K562 (cell line): ENCODE measurements at regions not wholly inside any gene's neighbourhood (a gene's known extent, or its start where the extent isn't known, plus 50 kb on each side); places are given as distances from the start of the nearest gene placed in this dataset.

Experiments
- CBX8 ChIP-seq: fragments of 200-600 bp; sonication (generic); IDR thresholded peaks from 2 replicates; pipeline ENCODE4 v1.6.1; 2012; ENCODE audit warnings: borderline replicate concordance, mixed run types, low read depth, mild to moderate bottlenecking, moderate library complexity, mixed read lengths, low read length, control low read depth, inconsistent platforms; ENCODE audit not compliant: poor library complexity, severe bottlenecking; ENCODE audit errors: extremely low read depth
- COPS2 ChIP-seq: fragments of 450-650 bp; conservative IDR thresholded peaks from 2 replicates; pipeline ENCODE4 v1.6.1; 2016; ENCODE audit warnings: mild to moderate bottlenecking, moderate library complexity
- KDM5B ChIP-seq: fragments of 200-600 bp; sonication (generic); IDR thresholded peaks from 2 replicates; pipeline ENCODE4 v1.6.1; 2012; ENCODE audit warnings: low read depth, mild to moderate bottlenecking, moderate library complexity, low read length, control low read depth, inconsistent platforms; ENCODE audit not compliant: insufficient replicate concordance
- NFRKB ChIP-seq: fragments of 450-650 bp; IDR thresholded peaks from 2 replicates; pipeline ENCODE4 v1.6.1; 2016; ENCODE audit warnings: low read depth
- ZNF586 ChIP-seq: fragments of 450-650 bp; formaldehyde crosslinking; conservative IDR thresholded peaks from 2 replicates; pipeline ENCODE4 v1.4.0; 2020; ENCODE audit warnings: mild to moderate bottlenecking, moderate library complexity
- TF ChIP-seq, protein P1 (sequence below): fragments of 200-600 bp; sonication (generic); IDR thresholded peaks from one replicate; pipeline ENCODE4 v1.6.1; 2012; ENCODE audit warnings: mild to moderate bottlenecking, low read depth, low read length, inconsistent platforms
- TF ChIP-seq, protein P2 (sequence below): sonication (generic); formaldehyde crosslinking; IDR thresholded peaks from 2 replicates; pipeline ENCODE4 v1.8.1; 2023; ENCODE audit warnings: mild to moderate bottlenecking, missing genetic modification reagents
- TF ChIP-seq, protein P3 (sequence below): fragments of 450-650 bp; formaldehyde crosslinking; IDR thresholded peaks from 2 replicates; pipeline ENCODE4 v1.4.0; 2020; ENCODE audit warnings: mild to moderate bottlenecking, mixed read lengths
- TF ChIP-seq, protein P4 (sequence below): fragments of 250-450 bp; sonication (Bioruptor Pico); IDR thresholded peaks from 2 replicates; pipeline ENCODE4 v1.6.1; 2021; ENCODE audit warnings: mild to moderate bottlenecking

DNA sequence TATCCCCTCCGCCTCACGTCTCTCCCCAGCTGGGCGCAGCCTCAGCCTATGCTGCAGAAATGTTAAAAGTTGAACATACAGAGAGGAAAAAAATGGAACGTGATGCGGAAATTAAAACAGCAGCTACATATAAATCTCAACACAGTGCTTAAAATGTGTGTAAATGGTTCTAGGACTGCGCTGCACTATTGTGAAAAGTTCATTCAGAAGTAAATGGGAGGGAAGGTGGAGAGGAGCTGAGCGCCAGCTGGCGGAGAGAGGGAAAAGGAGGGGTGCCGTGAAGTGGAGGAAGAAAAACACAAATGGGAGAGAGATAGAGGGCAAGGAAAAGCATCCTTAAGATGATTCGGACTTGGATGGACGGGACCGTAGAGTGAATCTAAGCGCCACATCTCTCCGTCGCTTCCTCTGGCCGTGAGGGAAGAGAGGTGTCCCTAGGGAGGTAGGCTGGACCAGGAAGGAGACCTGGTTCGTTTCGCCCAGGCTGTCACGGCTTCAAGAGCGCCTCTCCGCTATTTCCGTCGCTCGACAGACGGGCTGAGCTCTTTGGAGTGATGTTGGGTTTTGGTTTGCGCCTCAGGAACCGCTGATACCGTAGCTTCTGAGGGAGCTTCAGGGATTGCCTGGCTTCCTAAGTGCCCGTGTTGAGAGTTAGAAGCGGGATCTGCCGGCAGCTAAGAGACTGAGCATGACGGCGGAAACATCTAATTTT lies 113.7 kb downstream of the TRIM27 start (continued):
- TF ChIP-seq, protein P1, sequence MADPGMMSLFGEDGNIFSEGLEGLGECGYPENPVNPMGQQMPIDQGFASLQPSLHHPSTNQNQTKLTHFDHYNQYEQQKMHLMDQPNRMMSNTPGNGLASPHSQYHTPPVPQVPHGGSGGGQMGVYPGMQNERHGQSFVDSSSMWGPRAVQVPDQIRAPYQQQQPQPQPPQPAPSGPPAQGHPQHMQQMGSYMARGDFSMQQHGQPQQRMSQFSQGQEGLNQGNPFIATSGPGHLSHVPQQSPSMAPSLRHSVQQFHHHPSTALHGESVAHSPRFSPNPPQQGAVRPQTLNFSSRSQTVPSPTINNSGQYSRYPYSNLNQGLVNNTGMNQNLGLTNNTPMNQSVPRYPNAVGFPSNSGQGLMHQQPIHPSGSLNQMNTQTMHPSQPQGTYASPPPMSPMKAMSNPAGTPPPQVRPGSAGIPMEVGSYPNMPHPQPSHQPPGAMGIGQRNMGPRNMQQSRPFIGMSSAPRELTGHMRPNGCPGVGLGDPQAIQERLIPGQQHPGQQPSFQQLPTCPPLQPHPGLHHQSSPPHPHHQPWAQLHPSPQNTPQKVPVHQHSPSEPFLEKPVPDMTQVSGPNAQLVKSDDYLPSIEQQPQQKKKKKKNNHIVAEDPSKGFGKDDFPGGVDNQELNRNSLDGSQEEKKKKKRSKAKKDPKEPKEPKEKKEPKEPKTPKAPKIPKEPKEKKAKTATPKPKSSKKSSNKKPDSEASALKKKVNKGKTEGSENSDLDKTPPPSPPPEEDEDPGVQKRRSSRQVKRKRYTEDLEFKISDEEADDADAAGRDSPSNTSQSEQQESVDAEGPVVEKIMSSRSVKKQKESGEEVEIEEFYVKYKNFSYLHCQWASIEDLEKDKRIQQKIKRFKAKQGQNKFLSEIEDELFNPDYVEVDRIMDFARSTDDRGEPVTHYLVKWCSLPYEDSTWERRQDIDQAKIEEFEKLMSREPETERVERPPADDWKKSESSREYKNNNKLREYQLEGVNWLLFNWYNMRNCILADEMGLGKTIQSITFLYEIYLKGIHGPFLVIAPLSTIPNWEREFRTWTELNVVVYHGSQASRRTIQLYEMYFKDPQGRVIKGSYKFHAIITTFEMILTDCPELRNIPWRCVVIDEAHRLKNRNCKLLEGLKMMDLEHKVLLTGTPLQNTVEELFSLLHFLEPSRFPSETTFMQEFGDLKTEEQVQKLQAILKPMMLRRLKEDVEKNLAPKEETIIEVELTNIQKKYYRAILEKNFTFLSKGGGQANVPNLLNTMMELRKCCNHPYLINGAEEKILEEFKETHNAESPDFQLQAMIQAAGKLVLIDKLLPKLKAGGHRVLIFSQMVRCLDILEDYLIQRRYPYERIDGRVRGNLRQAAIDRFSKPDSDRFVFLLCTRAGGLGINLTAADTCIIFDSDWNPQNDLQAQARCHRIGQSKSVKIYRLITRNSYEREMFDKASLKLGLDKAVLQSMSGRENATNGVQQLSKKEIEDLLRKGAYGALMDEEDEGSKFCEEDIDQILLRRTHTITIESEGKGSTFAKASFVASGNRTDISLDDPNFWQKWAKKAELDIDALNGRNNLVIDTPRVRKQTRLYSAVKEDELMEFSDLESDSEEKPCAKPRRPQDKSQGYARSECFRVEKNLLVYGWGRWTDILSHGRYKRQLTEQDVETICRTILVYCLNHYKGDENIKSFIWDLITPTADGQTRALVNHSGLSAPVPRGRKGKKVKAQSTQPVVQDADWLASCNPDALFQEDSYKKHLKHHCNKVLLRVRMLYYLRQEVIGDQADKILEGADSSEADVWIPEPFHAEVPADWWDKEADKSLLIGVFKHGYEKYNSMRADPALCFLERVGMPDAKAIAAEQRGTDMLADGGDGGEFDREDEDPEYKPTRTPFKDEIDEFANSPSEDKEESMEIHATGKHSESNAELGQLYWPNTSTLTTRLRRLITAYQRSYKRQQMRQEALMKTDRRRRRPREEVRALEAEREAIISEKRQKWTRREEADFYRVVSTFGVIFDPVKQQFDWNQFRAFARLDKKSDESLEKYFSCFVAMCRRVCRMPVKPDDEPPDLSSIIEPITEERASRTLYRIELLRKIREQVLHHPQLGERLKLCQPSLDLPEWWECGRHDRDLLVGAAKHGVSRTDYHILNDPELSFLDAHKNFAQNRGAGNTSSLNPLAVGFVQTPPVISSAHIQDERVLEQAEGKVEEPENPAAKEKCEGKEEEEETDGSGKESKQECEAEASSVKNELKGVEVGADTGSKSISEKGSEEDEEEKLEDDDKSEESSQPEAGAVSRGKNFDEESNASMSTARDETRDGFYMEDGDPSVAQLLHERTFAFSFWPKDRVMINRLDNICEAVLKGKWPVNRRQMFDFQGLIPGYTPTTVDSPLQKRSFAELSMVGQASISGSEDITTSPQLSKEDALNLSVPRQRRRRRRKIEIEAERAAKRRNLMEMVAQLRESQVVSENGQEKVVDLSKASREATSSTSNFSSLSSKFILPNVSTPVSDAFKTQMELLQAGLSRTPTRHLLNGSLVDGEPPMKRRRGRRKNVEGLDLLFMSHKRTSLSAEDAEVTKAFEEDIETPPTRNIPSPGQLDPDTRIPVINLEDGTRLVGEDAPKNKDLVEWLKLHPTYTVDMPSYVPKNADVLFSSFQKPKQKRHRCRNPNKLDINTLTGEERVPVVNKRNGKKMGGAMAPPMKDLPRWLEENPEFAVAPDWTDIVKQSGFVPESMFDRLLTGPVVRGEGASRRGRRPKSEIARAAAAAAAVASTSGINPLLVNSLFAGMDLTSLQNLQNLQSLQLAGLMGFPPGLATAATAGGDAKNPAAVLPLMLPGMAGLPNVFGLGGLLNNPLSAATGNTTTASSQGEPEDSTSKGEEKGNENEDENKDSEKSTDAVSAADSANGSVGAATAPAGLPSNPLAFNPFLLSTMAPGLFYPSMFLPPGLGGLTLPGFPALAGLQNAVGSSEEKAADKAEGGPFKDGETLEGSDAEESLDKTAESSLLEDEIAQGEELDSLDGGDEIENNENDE, result no peak
- no peak for TF ChIP-seq KDM5B
- TF ChIP-seq, protein P2, sequence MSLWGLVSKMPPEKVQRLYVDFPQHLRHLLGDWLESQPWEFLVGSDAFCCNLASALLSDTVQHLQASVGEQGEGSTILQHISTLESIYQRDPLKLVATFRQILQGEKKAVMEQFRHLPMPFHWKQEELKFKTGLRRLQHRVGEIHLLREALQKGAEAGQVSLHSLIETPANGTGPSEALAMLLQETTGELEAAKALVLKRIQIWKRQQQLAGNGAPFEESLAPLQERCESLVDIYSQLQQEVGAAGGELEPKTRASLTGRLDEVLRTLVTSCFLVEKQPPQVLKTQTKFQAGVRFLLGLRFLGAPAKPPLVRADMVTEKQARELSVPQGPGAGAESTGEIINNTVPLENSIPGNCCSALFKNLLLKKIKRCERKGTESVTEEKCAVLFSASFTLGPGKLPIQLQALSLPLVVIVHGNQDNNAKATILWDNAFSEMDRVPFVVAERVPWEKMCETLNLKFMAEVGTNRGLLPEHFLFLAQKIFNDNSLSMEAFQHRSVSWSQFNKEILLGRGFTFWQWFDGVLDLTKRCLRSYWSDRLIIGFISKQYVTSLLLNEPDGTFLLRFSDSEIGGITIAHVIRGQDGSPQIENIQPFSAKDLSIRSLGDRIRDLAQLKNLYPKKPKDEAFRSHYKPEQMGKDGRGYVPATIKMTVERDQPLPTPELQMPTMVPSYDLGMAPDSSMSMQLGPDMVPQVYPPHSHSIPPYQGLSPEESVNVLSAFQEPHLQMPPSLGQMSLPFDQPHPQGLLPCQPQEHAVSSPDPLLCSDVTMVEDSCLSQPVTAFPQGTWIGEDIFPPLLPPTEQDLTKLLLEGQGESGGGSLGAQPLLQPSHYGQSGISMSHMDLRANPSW (CRISPR knock-in tag), result no peak
- TF ChIP-seq CBX8, result no peak
- no peak for TF ChIP-seq COPS2
- no peak for TF ChIP-seq ZNF586 (CRISPR knock-in tag)
- TF ChIP-seq, protein P3, sequence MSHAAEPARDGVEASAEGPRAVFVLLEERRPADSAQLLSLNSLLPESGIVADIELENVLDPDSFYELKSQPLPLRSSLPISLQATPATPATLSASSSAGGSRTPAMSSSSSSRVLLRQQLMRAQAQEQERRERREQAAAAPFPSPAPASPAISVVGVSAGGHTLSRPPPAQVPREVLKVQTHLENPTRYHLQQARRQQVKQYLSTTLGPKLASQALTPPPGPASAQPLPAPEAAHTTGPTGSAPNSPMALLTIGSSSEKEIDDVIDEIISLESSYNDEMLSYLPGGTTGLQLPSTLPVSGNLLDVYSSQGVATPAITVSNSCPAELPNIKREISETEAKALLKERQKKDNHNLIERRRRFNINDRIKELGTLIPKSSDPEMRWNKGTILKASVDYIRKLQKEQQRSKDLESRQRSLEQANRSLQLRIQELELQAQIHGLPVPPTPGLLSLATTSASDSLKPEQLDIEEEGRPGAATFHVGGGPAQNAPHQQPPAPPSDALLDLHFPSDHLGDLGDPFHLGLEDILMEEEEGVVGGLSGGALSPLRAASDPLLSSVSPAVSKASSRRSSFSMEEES, result no peak
- TF ChIP-seq, protein P4, sequence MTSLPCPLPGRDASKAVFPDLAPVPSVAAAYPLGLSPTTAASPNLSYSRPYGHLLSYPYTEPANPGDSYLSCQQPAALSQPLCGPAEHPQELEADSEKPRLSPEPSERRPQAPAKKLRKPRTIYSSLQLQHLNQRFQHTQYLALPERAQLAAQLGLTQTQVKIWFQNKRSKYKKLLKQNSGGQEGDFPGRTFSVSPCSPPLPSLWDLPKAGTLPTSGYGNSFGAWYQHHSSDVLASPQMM (CRISPR knock-in tag), result no peak
- no peak for TF ChIP-seq NFRKB
